Hepatocyte (in vitro differentiated cells): ENCODE measurements at regions not wholly inside any gene's neighbourhood (a gene's known extent, or its start where the extent isn't known, plus 50 kb on each side); places are given as distances from the start of the nearest gene placed in this dataset.

ENCODE experiments used
- DNase-seq: peaks from one replicate; pipeline ENCODE4 v3.0.0-alpha.2; 2016; ENCODE audit warnings: low spot score
- H2AFZ ChIP-seq: fragments of 200-600 bp; sonication (generic); 2 replicates; pipeline ENCODE4 v1.6.0; 2016; ENCODE audit warnings: antibody characterized with exemption, mild to moderate bottlenecking
- H3K27ac ChIP-seq: fragments of 200-600 bp; sonication (generic); 2 replicates; pipeline ENCODE4 v1.5.1; 2016; ENCODE audit warnings: mild to moderate bottlenecking
- H3K27me3 ChIP-seq: fragments of 200-600 bp; sonication (generic); 2 replicates; pipeline ENCODE4 v1.6.1; 2016
- H3K36me3 ChIP-seq: fragments of 200-600 bp; sonication (generic); replicated peaks from 2 replicates; pipeline ENCODE4 v1.5.1; 2016; ENCODE audit warnings: low read depth; ENCODE audit not compliant: insufficient read depth
- H3K4me1 ChIP-seq: fragments of 200-600 bp; sonication (generic); 2 replicates; pipeline ENCODE4 v1.5.1; 2016; ENCODE audit warnings: mild to moderate bottlenecking, moderate library complexity; ENCODE audit not compliant: insufficient read depth
- H3K4me2 ChIP-seq: fragments of 200-600 bp; sonication (generic); 2 replicates; pipeline ENCODE4 v1.6.0; 2016
- H3K4me3 ChIP-seq: fragments of 200-600 bp; sonication (generic); 2 replicates; pipeline ENCODE4 v1.5.1; 2016; ENCODE audit warnings: mild to moderate bottlenecking
- H3K79me2 ChIP-seq: fragments of 200-600 bp; sonication (generic); 2 replicates; pipeline ENCODE4 v1.6.0; 2017; ENCODE audit warnings: mild to moderate bottlenecking
- H3K9me2 ChIP-seq: fragments of 200-600 bp; sonication (generic); replicated peaks from 2 replicates; pipeline ENCODE4 v1.6.0; 2017; ENCODE audit warnings: mild to moderate bottlenecking; ENCODE audit not compliant: insufficient read depth
- H3K9me3 ChIP-seq: fragments of 200-600 bp; sonication (generic); 2 replicates; pipeline ENCODE4 v1.5.1; 2016; ENCODE audit warnings: low read depth, mild to moderate bottlenecking
- H4K20me1 ChIP-seq: fragments of 200-600 bp; sonication (generic); 2 replicates; pipeline ENCODE4 v1.6.0; 2016; ENCODE audit warnings: mild to moderate bottlenecking; ENCODE audit not compliant: insufficient read depth, poor library complexity, severe bottlenecking
- EZH2 ChIP-seq: fragments of 200-600 bp; sonication (generic); IDR thresholded peaks from 2 replicates; pipeline ENCODE4 v1.6.1; 2016; ENCODE audit warnings: antibody characterized with exemption, mild to moderate bottlenecking, borderline replicate concordance
- EZH2phosphoT487 ChIP-seq: fragments of 200-600 bp; sonication (generic); IDR thresholded peaks from one replicate; pipeline ENCODE4 v1.6.1; 2018; ENCODE audit warnings: antibody characterized with exemption, mild to moderate bottlenecking, low read depth, moderate library complexity; ENCODE audit not compliant: unreplicated experiment, severe bottlenecking
- WGBS: methylation state at CpG from one replicate; pipeline ENCODE4 v1.1.6; 2016; ENCODE audit warnings: low lambda C conversion rate; ENCODE audit errors: missing lambda C conversion rate; 5-methylcytosine and 5-hydroxymethylcytosine counted together
- TF ChIP-seq, protein P1 (sequence below): fragments of 200-600 bp; sonication (generic); IDR thresholded peaks from 2 replicates; pipeline ENCODE4 v1.5.1; 2016; ENCODE audit warnings: antibody characterized with exemption, mild to moderate bottlenecking; ENCODE audit not compliant: poor library complexity

DNA sequence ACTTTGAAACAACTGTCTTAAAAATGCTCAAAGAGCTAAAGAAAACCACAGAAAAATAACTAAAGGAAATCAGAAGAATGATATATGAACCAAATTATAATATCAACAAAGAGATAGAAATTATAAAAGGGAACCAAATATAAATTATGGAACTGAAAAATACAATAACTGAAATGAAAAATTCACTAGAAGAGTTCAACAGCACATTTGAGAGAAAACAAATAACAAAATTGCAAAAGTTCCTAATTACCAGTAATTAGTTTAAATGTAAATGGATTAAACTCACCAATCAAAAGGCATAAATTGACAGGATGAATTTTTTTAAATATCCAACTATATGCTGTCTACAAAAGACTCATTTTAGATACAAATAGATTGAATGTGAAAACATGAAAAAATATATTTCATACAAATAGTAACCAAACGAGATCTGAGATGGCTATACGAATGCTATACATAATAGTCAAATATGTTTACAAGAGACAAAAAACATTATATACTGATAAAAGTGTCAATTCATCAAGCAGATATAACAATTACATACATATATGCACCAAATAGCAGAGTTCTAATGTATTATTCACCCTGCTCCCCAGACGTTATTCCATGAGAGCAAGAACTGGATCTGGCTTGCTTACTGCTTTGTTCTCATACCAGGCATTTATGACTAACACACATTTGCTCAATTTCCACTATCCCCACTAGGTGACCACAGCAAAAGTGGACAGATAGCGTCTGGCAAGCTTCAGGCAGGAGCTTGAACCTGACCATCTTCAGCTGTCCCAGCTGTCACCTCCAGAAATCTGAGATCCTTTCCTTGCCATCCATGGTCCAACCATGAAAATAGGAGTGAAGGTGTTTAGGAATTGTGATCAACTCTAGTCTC lies 72.4 kb upstream of the SIRPA start:
- 85% methylated on average over 4 of the region's 4 CpGs for WGBS
- peaks cover 5% of the 10 kb centered on the region for H3K27me3 ChIP-seq
- DNase-seq, result no peak
- H4K20me1 ChIP-seq, result no peaks in the 10 kb centered on the region
- no peaks in the 10 kb centered on the region for H3K36me3 ChIP-seq
- TF ChIP-seq EZH2, result no peak
- no peak for TF ChIP-seq EZH2phosphoT487
- TF ChIP-seq, protein P1, sequence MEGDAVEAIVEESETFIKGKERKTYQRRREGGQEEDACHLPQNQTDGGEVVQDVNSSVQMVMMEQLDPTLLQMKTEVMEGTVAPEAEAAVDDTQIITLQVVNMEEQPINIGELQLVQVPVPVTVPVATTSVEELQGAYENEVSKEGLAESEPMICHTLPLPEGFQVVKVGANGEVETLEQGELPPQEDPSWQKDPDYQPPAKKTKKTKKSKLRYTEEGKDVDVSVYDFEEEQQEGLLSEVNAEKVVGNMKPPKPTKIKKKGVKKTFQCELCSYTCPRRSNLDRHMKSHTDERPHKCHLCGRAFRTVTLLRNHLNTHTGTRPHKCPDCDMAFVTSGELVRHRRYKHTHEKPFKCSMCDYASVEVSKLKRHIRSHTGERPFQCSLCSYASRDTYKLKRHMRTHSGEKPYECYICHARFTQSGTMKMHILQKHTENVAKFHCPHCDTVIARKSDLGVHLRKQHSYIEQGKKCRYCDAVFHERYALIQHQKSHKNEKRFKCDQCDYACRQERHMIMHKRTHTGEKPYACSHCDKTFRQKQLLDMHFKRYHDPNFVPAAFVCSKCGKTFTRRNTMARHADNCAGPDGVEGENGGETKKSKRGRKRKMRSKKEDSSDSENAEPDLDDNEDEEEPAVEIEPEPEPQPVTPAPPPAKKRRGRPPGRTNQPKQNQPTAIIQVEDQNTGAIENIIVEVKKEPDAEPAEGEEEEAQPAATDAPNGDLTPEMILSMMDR, result no peak
- no peaks in the 10 kb centered on the region for H3K9me3 ChIP-seq
- no peaks in the 10 kb centered on the region for H3K9me2 ChIP-seq
- no peak overlapping the region for H3K27ac ChIP-seq
- no peak overlapping the region for H2AFZ ChIP-seq
- no peak overlapping the region for H3K4me3 ChIP-seq
- no peaks in the 10 kb centered on the region for H3K79me2 ChIP-seq
- no peak overlapping the region for H3K4me2 ChIP-seq
- no peaks in the 10 kb centered on the region for H3K4me1 ChIP-seq

DNA sequence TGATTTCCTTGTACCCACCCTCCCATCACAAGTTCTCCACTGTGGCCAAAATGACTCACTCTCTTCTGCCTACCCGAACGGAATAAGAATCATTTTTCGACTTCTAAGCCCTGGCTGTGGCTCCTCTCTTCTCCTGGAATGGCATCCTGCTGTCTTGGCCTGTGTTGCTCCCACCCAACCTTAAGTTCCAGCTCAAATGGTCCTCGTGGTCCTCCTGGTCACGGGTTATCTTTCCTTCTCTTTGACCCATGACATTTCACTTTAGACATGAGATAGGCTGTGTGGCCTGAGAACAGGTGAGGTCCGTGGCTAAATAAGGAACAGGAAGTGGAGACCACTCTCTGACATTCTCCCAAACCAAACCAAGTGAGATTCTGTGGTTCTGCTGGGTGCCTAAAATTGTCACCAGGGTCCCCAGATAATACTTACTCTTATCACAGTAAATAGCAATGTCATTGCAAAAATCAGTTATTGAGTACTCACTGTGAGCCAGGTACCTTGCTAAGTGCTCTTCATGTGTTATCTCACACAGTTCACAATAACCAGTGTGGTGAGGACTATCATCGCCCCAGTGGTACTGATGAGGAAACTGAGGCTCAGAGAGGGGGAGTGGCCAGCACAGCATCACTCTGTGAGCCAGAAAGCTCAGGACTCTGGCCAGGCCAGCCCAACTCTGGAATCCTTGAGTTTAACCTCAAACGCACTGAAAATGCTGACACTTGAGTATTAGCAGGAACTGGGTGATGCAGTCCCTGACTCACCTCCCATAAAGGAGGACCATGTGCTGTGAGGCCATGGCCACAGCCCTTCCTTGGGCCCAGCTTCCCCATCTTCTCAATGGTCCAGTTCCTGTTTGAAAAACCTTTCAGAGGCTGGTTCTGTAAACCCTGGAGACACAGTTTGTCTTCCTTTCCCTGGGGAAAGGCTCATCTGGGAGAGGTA lies 74.8 kb upstream of the SIRPA start:
- no peak overlapping the region for H3K4me3 ChIP-seq
- no peaks in the 10 kb centered on the region for H3K79me2 ChIP-seq
- no peak overlapping the region for H3K27ac ChIP-seq
- no peak for TF ChIP-seq EZH2
- TF ChIP-seq, protein P1, result no peak
- no peak for TF ChIP-seq EZH2phosphoT487
- WGBS, result 89% methylated on average over 8 of the region's 8 CpGs
- H3K36me3 ChIP-seq, result no peaks in the 10 kb centered on the region
- H3K27me3 ChIP-seq, result peaks cover 10% of the 10 kb centered on the region
- no peaks in the 10 kb centered on the region for H3K9me2 ChIP-seq
- no peak overlapping the region for H2AFZ ChIP-seq
- no peak for DNase-seq
- H4K20me1 ChIP-seq, result no peaks in the 10 kb centered on the region
- H3K9me3 ChIP-seq, result no peaks in the 10 kb centered on the region
- no peaks in the 10 kb centered on the region for H3K4me1 ChIP-seq
- no peak overlapping the region for H3K4me2 ChIP-seq

DNA sequence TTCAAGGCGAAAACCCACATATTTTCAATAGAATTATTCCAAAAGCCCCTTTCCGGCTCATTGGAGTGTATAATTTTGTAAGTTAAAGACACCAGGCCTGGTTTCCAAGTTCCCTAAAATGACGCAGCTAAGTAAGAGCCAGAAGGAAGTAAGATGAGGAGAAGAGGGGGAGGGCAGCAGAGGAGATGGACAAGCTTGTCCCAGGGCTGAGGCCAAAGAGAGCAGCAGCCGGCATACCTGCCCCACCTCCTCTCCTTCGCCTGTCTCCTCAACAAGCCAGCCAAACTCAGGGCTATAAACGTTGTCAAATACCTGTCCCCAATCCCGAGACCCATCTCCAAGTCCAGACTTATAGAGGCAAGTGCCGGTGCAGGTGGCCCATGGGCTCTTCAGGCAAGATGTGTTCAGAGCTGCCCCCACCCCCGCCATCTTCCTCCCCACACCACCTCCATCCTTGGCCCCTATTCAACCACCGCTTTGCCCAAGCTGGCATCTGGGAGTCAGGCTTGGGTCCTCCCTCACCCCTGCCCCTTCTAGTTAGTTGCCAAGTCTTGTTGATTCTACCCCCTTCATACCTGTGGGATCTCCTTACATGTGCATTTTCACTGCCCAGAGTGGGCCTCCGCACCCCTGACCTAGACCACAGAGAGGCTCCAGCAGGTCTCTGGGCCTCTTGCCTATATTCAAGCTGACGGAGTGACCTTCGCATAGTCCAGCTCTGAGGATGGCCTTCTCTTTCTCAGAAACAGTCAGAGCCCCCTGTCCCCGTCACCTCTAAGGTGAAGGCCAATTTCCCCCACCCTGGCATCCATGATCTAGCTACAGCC lies 75.7 kb upstream of the SIRPA start:
- H3K9me2 ChIP-seq, result no peaks in the 10 kb centered on the region
- no peak overlapping the region for H2AFZ ChIP-seq
- H3K27ac ChIP-seq, result no peak overlapping the region
- no peaks in the 10 kb centered on the region for H3K9me3 ChIP-seq
- H4K20me1 ChIP-seq, result no peaks in the 10 kb centered on the region
- H3K36me3 ChIP-seq, result no peaks in the 10 kb centered on the region
- no peaks in the 10 kb centered on the region for H3K79me2 ChIP-seq
- no peak overlapping the region for H3K4me3 ChIP-seq
- no peak overlapping the region for H3K4me2 ChIP-seq
- no peak for TF ChIP-seq EZH2
- no peaks in the 10 kb centered on the region for H3K4me1 ChIP-seq
- peaks cover 10% of the 10 kb centered on the region for H3K27me3 ChIP-seq
- DNase-seq, result no peak
- 80% methylated on average over 13 of the region's 14 CpGs for WGBS
